Fibroblast of lung (primary cell): ENCODE measurements at regions not wholly inside any gene's neighbourhood (a gene's known extent, or its start where the extent isn't known, plus 50 kb on each side); places are given as distances from the start of the nearest gene placed in this dataset.

Experiments
- DNase-seq, 2 donors: peaks; one replicate each; pipeline versions ENCODE4 v3.0.0 to v3.0.0-alpha.2; 2010; ENCODE audit warnings: low read depth in 2 of 2
- H2AFZ ChIP-seq: 2 replicates; pipeline ENCODE4 v1.5.1; 2012; ENCODE audit warnings: low read length, control low read depth, inconsistent platforms
- H3K27ac ChIP-seq: 2 replicates; pipeline ENCODE4 v1.5.1; 2011; ENCODE audit warnings: low read length, control low read depth; ENCODE audit not compliant: insufficient read depth
- H3K27me3 ChIP-seq: 2 replicates; pipeline ENCODE4 v1.5.1; 2011; ENCODE audit warnings: mild to moderate bottlenecking, low read length; ENCODE audit not compliant: control insufficient read depth, insufficient read depth
- H3K36me3 ChIP-seq: 2 replicates; pipeline ENCODE4 v1.5.1; 2011; ENCODE audit warnings: low read length; ENCODE audit not compliant: control insufficient read depth, insufficient read depth
- H3K4me1 ChIP-seq: 2 replicates; pipeline ENCODE4 v1.5.1; 2011; ENCODE audit warnings: low read length; ENCODE audit not compliant: control insufficient read depth, insufficient read depth; ENCODE audit errors: extremely low read depth
- H3K4me2 ChIP-seq: 2 replicates; pipeline ENCODE4 v1.5.1; 2011; ENCODE audit warnings: low read length, control low read depth; ENCODE audit not compliant: insufficient read depth; ENCODE audit errors: extremely low read depth
- H3K4me3 ChIP-seq, 4 experiments: fragments of 200-600 bp in 1 of 4; sonication (generic) in 1 of 4; replicated peaks in 1 of 4; 2 replicates each; pipeline ENCODE4 v1.5.1; 2011 to 2016; ENCODE audit warnings: low read length in 4 of 4, low read depth in 3 of 4, mild to moderate bottlenecking in 3 of 4, control low read depth in 2 of 4, inconsistent platforms in 1 of 4, mixed read lengths in 1 of 4; ENCODE audit not compliant: insufficient read depth in 1 of 4; ENCODE audit errors: control extremely low read depth in 1 of 4
- H3K79me2 ChIP-seq: 2 replicates; pipeline ENCODE4 v1.5.1; 2012; ENCODE audit warnings: mild to moderate bottlenecking, low read length, inconsistent platforms; ENCODE audit not compliant: control insufficient read depth, insufficient read depth
- H3K9ac ChIP-seq: 2 replicates; pipeline ENCODE4 v1.5.1; 2011; ENCODE audit warnings: mild to moderate bottlenecking, low read length, control low read depth; ENCODE audit not compliant: insufficient read depth
- H3K9me3 ChIP-seq: 2 replicates; pipeline ENCODE4 v1.5.1; 2012; ENCODE audit warnings: low read depth, low read length; ENCODE audit not compliant: control insufficient read depth, insufficient read depth
- H4K20me1 ChIP-seq: 2 replicates; pipeline ENCODE4 v1.5.1; 2011; ENCODE audit warnings: low read length; ENCODE audit not compliant: control insufficient read depth, insufficient read depth; ENCODE audit errors: extremely low read depth
- CTCF ChIP-seq, 2 donors: IDR thresholded peaks in 1 of 2; conservative IDR thresholded peaks in 1 of 2; 1 replicate in 1 of 2; 2 replicates in 1 of 2; pipeline ENCODE4 v1.5.1; 2011 to 2012; ENCODE audit warnings: low read length in 2 of 2, control low read depth in 1 of 2, inconsistent platforms in 1 of 2, low read depth in 1 of 2, mild to moderate bottlenecking in 1 of 2
- EZH2 ChIP-seq: IDR thresholded peaks from 2 replicates; pipeline ENCODE4 v1.5.1; 2012; ENCODE audit warnings: low read length, control low read depth, mild to moderate bottlenecking; ENCODE audit errors: missing control alignments

GRCh38 chr11:109071262-109071661, 350.7 kb upstream of the C11orf87 start:
- DNase-seq, result no peak
- TF ChIP-seq EZH2, result no peak
- TF ChIP-seq CTCF (conservative IDR thresholded peaks at IDR 0.05 in 1 of 2, IDR thresholded peaks at IDR 0.05 in 1 of 2; ENCODE audit: low read depth in 1 of 2, low read length in 2 of 2), result no peak
- Histone ChIP-seq H3K4me3 (no peak overlapping the region), H3K9me3 (no peaks in the 10 kb centered on the region), H3K9ac (no peak overlapping the region), H3K27ac (no peak overlapping the region), H3K27me3 (no peaks in the 10 kb centered on the region), H2AFZ (no peak overlapping the region), H3K4me1 (no peaks in the 10 kb centered on the region), H3K36me3 (no peaks in the 10 kb centered on the region), H3K79me2 (no peaks in the 10 kb centered on the region), H3K4me2 (no peak overlapping the region), H4K20me1 (no peaks in the 10 kb centered on the region)

- Histone ChIP-seq H3K36me3 (no peaks in the 10 kb centered on the region), H3K4me3 (no peak overlapping the region), H3K79me2 (no peaks in the 10 kb centered on the region), H3K4me2 (no peak overlapping the region), H3K27ac (no peak overlapping the region), H3K9ac (no peak overlapping the region), H3K9me3 (no peaks in the 10 kb centered on the region), H4K20me1 (no peaks in the 10 kb centered on the region), H3K4me1 (no peaks in the 10 kb centered on the region), H3K27me3 (no peaks in the 10 kb centered on the region), H2AFZ (no peak overlapping the region)
- peak; percentile 60 to 91 for DNase-seq
- TF ChIP-seq CTCF (conservative IDR thresholded peaks at IDR 0.05 in 1 of 2, IDR thresholded peaks at IDR 0.05 in 1 of 2; ENCODE audit: low read depth in 1 of 2, low read length in 2 of 2) (no peak), EZH2 (no peak)
Observed at GRCh38 chr11:109071712-109072524, 350.1 kb upstream of the C11orf87 start.

GRCh38 chr11:109073032-109073822, 348.8 kb upstream of the C11orf87 start:
- H3K27ac ChIP-seq, result no peak overlapping the region
- TF ChIP-seq EZH2 (no peak), CTCF (conservative IDR thresholded peaks at IDR 0.05 in 1 of 2, IDR thresholded peaks at IDR 0.05 in 1 of 2; ENCODE audit: low read depth in 1 of 2, low read length in 2 of 2) (no peak)
- H4K20me1 ChIP-seq, result no peaks in the 10 kb centered on the region
- DNase-seq, result no peak
- H3K79me2 ChIP-seq, result no peaks in the 10 kb centered on the region
- no peaks in the 10 kb centered on the region for H3K9me3 ChIP-seq
- no peak overlapping the region for H2AFZ ChIP-seq
- no peaks in the 10 kb centered on the region for H3K4me1 ChIP-seq
- no peak overlapping the region for H3K4me3 ChIP-seq
- H3K36me3 ChIP-seq, result no peaks in the 10 kb centered on the region
- no peak overlapping the region for H3K9ac ChIP-seq
- H3K27me3 ChIP-seq, result no peaks in the 10 kb centered on the region
- H3K4me2 ChIP-seq, result no peak overlapping the region
